ENCODE measurements at regions not wholly inside any gene's neighbourhood (a gene's known extent, or its start where the extent isn't known, plus 50 kb on each side); places are given as distances from the start of the nearest gene placed in this dataset.

DNA sequence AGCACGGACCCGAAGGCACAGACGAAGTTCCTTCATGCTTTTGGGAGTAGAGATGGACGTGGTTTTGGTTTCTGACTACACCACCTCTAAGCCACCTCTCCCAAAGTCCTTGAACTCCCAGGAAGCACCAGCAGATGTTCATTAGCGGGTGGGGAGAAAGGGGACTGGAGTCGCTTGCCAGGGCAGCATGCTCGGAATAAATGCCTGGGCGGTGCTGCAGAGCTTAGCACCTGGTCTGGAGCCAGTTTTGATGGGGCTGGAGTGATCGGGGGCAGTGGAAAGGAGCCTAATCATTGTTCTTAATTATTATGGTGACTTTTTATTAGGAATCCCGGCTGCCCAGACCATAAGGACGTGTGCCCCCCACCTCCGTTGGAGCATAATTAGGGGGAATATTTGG, 220.8 kb downstream of the TFCP2L1 start:
- no peak for TF ChIP-seq MAX (IDR thresholded peaks at IDR 0.05)
- no peak for TF ChIP-seq CREB1 (IDR thresholded peaks at IDR 0.05; ENCODE audit: low read depth)
- TF ChIP-seq, protein P1, sequence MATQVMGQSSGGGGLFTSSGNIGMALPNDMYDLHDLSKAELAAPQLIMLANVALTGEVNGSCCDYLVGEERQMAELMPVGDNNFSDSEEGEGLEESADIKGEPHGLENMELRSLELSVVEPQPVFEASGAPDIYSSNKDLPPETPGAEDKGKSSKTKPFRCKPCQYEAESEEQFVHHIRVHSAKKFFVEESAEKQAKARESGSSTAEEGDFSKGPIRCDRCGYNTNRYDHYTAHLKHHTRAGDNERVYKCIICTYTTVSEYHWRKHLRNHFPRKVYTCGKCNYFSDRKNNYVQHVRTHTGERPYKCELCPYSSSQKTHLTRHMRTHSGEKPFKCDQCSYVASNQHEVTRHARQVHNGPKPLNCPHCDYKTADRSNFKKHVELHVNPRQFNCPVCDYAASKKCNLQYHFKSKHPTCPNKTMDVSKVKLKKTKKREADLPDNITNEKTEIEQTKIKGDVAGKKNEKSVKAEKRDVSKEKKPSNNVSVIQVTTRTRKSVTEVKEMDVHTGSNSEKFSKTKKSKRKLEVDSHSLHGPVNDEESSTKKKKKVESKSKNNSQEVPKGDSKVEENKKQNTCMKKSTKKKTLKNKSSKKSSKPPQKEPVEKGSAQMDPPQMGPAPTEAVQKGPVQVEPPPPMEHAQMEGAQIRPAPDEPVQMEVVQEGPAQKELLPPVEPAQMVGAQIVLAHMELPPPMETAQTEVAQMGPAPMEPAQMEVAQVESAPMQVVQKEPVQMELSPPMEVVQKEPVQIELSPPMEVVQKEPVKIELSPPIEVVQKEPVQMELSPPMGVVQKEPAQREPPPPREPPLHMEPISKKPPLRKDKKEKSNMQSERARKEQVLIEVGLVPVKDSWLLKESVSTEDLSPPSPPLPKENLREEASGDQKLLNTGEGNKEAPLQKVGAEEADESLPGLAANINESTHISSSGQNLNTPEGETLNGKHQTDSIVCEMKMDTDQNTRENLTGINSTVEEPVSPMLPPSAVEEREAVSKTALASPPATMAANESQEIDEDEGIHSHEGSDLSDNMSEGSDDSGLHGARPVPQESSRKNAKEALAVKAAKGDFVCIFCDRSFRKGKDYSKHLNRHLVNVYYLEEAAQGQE (IDR thresholded peaks at IDR 0.05; ENCODE audit: low read depth) = no peak
- TF ChIP-seq, protein P2, sequence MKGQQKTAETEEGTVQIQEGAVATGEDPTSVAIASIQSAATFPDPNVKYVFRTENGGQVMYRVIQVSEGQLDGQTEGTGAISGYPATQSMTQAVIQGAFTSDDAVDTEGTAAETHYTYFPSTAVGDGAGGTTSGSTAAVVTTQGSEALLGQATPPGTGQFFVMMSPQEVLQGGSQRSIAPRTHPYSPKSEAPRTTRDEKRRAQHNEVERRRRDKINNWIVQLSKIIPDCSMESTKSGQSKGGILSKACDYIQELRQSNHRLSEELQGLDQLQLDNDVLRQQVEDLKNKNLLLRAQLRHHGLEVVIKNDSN (IDR thresholded peaks at IDR 0.05) = no peak
- no peak for TF ChIP-seq EP300 (IDR thresholded peaks at IDR 0.05; ENCODE audit: borderline replicate concordance)
- no peak for TF ChIP-seq EGR1 (IDR thresholded peaks at IDR 0.05)
- no peak for TF ChIP-seq YY1 (IDR thresholded peaks at IDR 0.05; ENCODE audit: low read depth)
- TF ChIP-seq CEBPB (IDR thresholded peaks at IDR 0.05) = no peak
- no peak for TF ChIP-seq NFIC (IDR thresholded peaks at IDR 0.05)
- no peak for TF ChIP-seq FOXM1 (IDR thresholded peaks at IDR 0.05; ENCODE audit: borderline replicate concordance, low read depth)
- no peak for TF ChIP-seq ZBTB7A (IDR thresholded peaks at IDR 0.05; ENCODE audit: low read depth)
- no peak for TF ChIP-seq TAF1 (IDR thresholded peaks at IDR 0.05; ENCODE audit: low read depth)
- no peak for TF ChIP-seq RAD21 (IDR thresholded peaks at IDR 0.05; ENCODE audit: low read depth)
- no peak for TF ChIP-seq TEAD4 (IDR thresholded peaks at IDR 0.05)
